ENCODE measurements at regions not wholly inside any gene's neighbourhood (a gene's known extent, or its start where the extent isn't known, plus 50 kb on each side); places are given as distances from the start of the nearest gene placed in this dataset.

DNA sequence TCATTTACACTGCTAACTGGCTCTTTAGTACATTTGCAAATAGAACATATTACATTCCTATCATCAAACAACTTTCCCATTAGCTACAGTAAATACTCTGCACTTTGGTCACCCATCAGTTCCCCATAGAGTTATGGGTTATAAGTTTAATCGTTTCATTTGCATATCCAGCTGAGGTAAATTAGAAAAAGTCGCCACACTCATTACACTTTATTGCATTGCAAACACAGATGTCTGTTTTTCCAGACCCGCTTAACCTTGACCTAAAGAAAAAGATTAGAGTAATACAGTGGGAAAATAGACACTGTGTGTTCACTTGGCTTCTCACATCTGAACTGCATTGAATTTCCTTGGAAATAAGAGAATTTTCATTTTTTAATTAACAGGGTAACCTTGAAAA, 213.1 kb upstream of the PSMD7 start:
- no peaks in the 10 kb centered on the region for H3K36me3 ChIP-seq (replicated peaks in 1 of 2; ENCODE audit: control insufficient read depth in 1 of 2, insufficient read depth in 2 of 2, low read length in 2 of 2)
- FAIRE-seq = no peak
- intact Hi-C loops (cut with micrococcal nuclease; ENCODE audit: unreplicated experiment) = no loop called here
- H3K79me2 ChIP-seq (ENCODE audit: insufficient read depth, low read length) = no peaks in the 10 kb centered on the region
- no peak for DNase-seq (ENCODE audit: low spot score)
- no peak for ATAC-seq
- WGBS (ENCODE audit: low lambda C conversion rate) = 1% methylated on average over 3 of the region's 3 CpGs
- no peak for TF ChIP-seq ZNF282 (IDR thresholded peaks at IDR 0.05; ENCODE audit: partially characterized antibody)
- TF ChIP-seq SMAD3 (CRISPR knock-in tag; IDR thresholded peaks at IDR 0.05) = no peak
- TF ChIP-seq ZSCAN22 (CRISPR knock-in tag; IDR thresholded peaks at IDR 0.05) = no peak
- no peak for TF ChIP-seq PAX8 (CRISPR knock-in tag; IDR thresholded peaks at IDR 0.05; ENCODE audit: borderline replicate concordance)
- no peak for TF ChIP-seq U2AF2 (IDR thresholded peaks at IDR 0.05; ENCODE audit: low read depth, low read length)
- TF ChIP-seq GABPA (IDR thresholded peaks at IDR 0.05; ENCODE audit: low read depth, low read length) = no peak
- no peak for TF ChIP-seq GABPA (CRISPR knock-in tag; IDR thresholded peaks at IDR 0.05; ENCODE audit: low read depth)
- TF ChIP-seq SRY (CRISPR knock-in tag; IDR thresholded peaks at IDR 0.05) = no peak
- TF ChIP-seq ZBTB3 (CRISPR knock-in tag; IDR thresholded peaks at IDR 0.05; ENCODE audit: borderline replicate concordance, low read depth) = no peak
- no peak for TF ChIP-seq SMARCE1 (IDR thresholded peaks at IDR 0.05; ENCODE audit: borderline replicate concordance)
- TF ChIP-seq MZF1 (CRISPR knock-in tag; IDR thresholded peaks at IDR 0.05; ENCODE audit: borderline replicate concordance) = no peak
- no peak for TF ChIP-seq PAF1 (CRISPR knock-in tag; IDR thresholded peaks at IDR 0.05)
- TF ChIP-seq ZNF543 (CRISPR knock-in tag; IDR thresholded peaks at IDR 0.05) = no peak
- TF ChIP-seq GPN1 (CRISPR knock-in tag; IDR thresholded peaks at IDR 0.05; ENCODE audit: borderline replicate concordance) = no peak
- TF ChIP-seq MAZ (IDR thresholded peaks at IDR 0.05; ENCODE audit: borderline replicate concordance, low read depth, low read length) = no peak
- TF ChIP-seq MAZ (CRISPR knock-in tag; IDR thresholded peaks at IDR 0.05; ENCODE audit: low read depth) = no peak
- TF ChIP-seq KMT2B (CRISPR knock-in tag; IDR thresholded peaks at IDR 0.05) = no peak
- in situ Hi-C loops (cut with HindIII; ENCODE audit: extremely low pct_ligation_motif_present, low pct_unique_long_range_greater_than_20kb) = no loop called here
- no TSS peak for BruUV-seq (replicated peaks)
- ChIA-PET POLR2A (no interaction called here), CTCF (ENCODE audit: low intra/inter-chr PET ratio, low total read pairs) (no interaction called here)
- no peaks in the 10 kb centered on the region for H3K4me1 ChIP-seq (ENCODE audit: insufficient read depth, low read length)
- no peak overlapping the region for H3K4me2 ChIP-seq (ENCODE audit: low read depth, low read length)
- no peak overlapping the region for H3K27ac ChIP-seq (ENCODE audit: extremely low read length, insufficient read depth, low read length)
- H2AFZ ChIP-seq (ENCODE audit: low read length) = no peak overlapping the region
- H3K27me3 ChIP-seq (ENCODE audit: control insufficient read depth in 1 of 2, insufficient read depth in 2 of 2, low read length in 2 of 2) = 0 out of 5 replicates have a peak, but pooled peaks cover 0 to 5% of the 10 kb centered on the region in 2 experiments
- no peaks in the 10 kb centered on the region for H4K20me1 ChIP-seq (ENCODE audit: insufficient read depth, low read length)
- no peak overlapping the region for H3K9ac ChIP-seq (ENCODE audit: insufficient read depth, low read depth, low read length)
- H3K9me3 ChIP-seq (ENCODE audit: low read length) = no peaks in the 10 kb centered on the region
- no peak overlapping the region for H3K4me3 ChIP-seq (replicated peaks in 1 of 3; ENCODE audit: insufficient read depth in 1 of 3, low read depth in 2 of 3, low read length in 3 of 3)

Data from HepG2 (cell line).